Endothelial cell of umbilical vein (primary cell): ENCODE measurements at regions not wholly inside any gene's neighbourhood (a gene's known extent, or its start where the extent isn't known, plus 50 kb on each side); places are given as distances from the start of the nearest gene placed in this dataset.

Source experiments
- BruUV-seq: library from RNA; stranded (reverse); fragments of 400-500 nt; replicated peaks from 2 replicates; lab custom pipeline; 2021; lab: Mats Ljungman, UMichigan
- CTCF ChIA-PET: fragments of 300-600, 350-600 bp; sonication (Branson Sonifier 250); formaldehyde crosslinking; loops from one replicate; lab custom pipeline; 2021; ENCODE audit warnings: antibody characterized with exemption, inconsistent platforms; lab: Charles Lee
- POLR2A ChIA-PET: fragments of 300-600, 350-600 bp; sonication (Branson Sonifier 250); formaldehyde crosslinking; loops from one replicate; lab custom pipeline; 2021; ENCODE audit warnings: antibody characterized with exemption, inconsistent platforms; lab: Charles Lee
- DNase-seq: peaks from one replicate; pipeline ENCODE4 v3.0.0-alpha.2; 2011; ENCODE audit warnings: low read depth, low spot score
- FAIRE-seq: peaks from 2 replicates; lab custom pipeline; 2011; peaks lifted over from hg19 to GRCh38; lab: Jason Lieb, UNC
- H2AFZ ChIP-seq: 2 replicates; pipeline ENCODE4 v1.6.0; 2012; ENCODE audit warnings: low read depth, low read length, control low read depth, inconsistent platforms
- H3K27ac ChIP-seq: 2 replicates; pipeline ENCODE4 v1.5.1; 2011; ENCODE audit warnings: low read depth, mild to moderate bottlenecking, control low read depth, low read length, moderate library complexity; ENCODE audit not compliant: insufficient read depth
- H3K27me3 ChIP-seq, 2 experiments: 2 replicates each; pipeline versions ENCODE4 v1.6.0 to v1.6.1; 2011; ENCODE audit warnings: low read length in 2 of 2, mixed read lengths in 1 of 2; ENCODE audit not compliant: control insufficient read depth in 2 of 2, insufficient read depth in 2 of 2
- H3K36me3 ChIP-seq, 2 experiments: 2 replicates in 1 of 2; 3 replicates in 1 of 2; pipeline ENCODE4 v1.5.1; 2011; ENCODE audit warnings: low read length in 2 of 2, mild to moderate bottlenecking in 1 of 2, moderate library complexity in 1 of 2; ENCODE audit not compliant: control insufficient read depth in 2 of 2, insufficient read depth in 2 of 2; ENCODE audit errors: extremely low read depth in 1 of 2
- H3K4me1 ChIP-seq: 3 replicates; pipeline ENCODE4 v1.5.1; 2011; ENCODE audit warnings: mild to moderate bottlenecking, low read length; ENCODE audit not compliant: control insufficient read depth, insufficient read depth; ENCODE audit errors: extremely low read depth
- H3K4me2 ChIP-seq: 2 replicates; pipeline ENCODE4 v1.6.1; 2011; ENCODE audit warnings: low read length, control low read depth, mixed read lengths; ENCODE audit not compliant: insufficient read depth
- H3K4me3 ChIP-seq, 3 experiments: fragments of 200-600 bp in 1 of 3; sonication (generic), shearing (Covaris generic) in 1 of 3; replicated peaks in 1 of 3; 2 replicates each; pipeline ENCODE4 v1.5.1; 2011 to 2016; ENCODE audit warnings: control low read depth in 3 of 3, low read length in 3 of 3, mild to moderate bottlenecking in 2 of 3, inconsistent platforms in 1 of 3, low read depth in 1 of 3, moderate library complexity in 1 of 3; ENCODE audit not compliant: insufficient read depth in 1 of 3
- H3K79me2 ChIP-seq: 2 replicates; pipeline ENCODE4 v1.6.0; 2012; ENCODE audit warnings: low read length, inconsistent platforms; ENCODE audit not compliant: control insufficient read depth, insufficient read depth
- H3K9ac ChIP-seq: replicated peaks from 2 replicates; pipeline ENCODE3; 2011; ENCODE audit warnings: low read length, control low read depth; ENCODE audit not compliant: insufficient read depth; ENCODE audit errors: extremely low read depth
- H3K9me1 ChIP-seq: replicated peaks from 3 replicates; pipeline ENCODE4 v1.6.0; 2011; ENCODE audit warnings: mild to moderate bottlenecking, low read length; ENCODE audit not compliant: control insufficient read depth, insufficient read depth; ENCODE audit errors: extremely low read depth
- H3K9me3 ChIP-seq: replicated peaks from 2 replicates; pipeline ENCODE4 v1.5.1; 2012; ENCODE audit warnings: low read length, inconsistent platforms; ENCODE audit not compliant: control insufficient read depth, insufficient read depth
- H4K20me1 ChIP-seq: replicated peaks from 2 replicates; pipeline ENCODE3; 2011; ENCODE audit warnings: mild to moderate bottlenecking, low read length; ENCODE audit not compliant: control insufficient read depth, insufficient read depth; ENCODE audit errors: extremely low read depth
- CTCF ChIP-seq, 2 donors: IDR thresholded peaks; 1 replicate in 1 of 2; 2 replicates in 1 of 2; pipeline ENCODE4 v1.5.1; 2011; ENCODE audit warnings: low read length in 2 of 2, mild to moderate bottlenecking in 2 of 2, moderate library complexity in 2 of 2, control low read depth in 1 of 2, inconsistent platforms in 1 of 2, low read depth in 1 of 2; ENCODE audit not compliant: insufficient read depth in 1 of 2; ENCODE audit errors: extremely low read depth in 1 of 2
- EZH2 ChIP-seq: IDR thresholded peaks from 2 replicates; pipeline ENCODE4 v1.6.1; 2012; ENCODE audit warnings: borderline replicate concordance, low read depth, mild to moderate bottlenecking, moderate library complexity, low read length, inconsistent platforms; ENCODE audit not compliant: severe bottlenecking
- FOS ChIP-seq: IDR thresholded peaks from 2 replicates; pipeline ENCODE4 v1.6.1; 2011; ENCODE audit warnings: mild to moderate bottlenecking, low read length, moderate library complexity, borderline replicate concordance; ENCODE audit not compliant: insufficient read depth
- GATA2 ChIP-seq: IDR thresholded peaks from 2 replicates; pipeline ENCODE4 v1.7.0; 2011; ENCODE audit warnings: low read depth, mild to moderate bottlenecking, moderate library complexity, mixed read lengths, low read length; ENCODE audit not compliant: insufficient read length, insufficient read depth
- JUN ChIP-seq: IDR thresholded peaks from 2 replicates; pipeline ENCODE4 v1.6.1; 2011; ENCODE audit warnings: borderline replicate concordance, low read depth; ENCODE audit not compliant: insufficient read length, insufficient read depth
- MAX ChIP-seq: IDR thresholded peaks from 2 replicates; pipeline ENCODE4 v1.6.1; 2011; ENCODE audit not compliant: insufficient read depth, insufficient read length
- MYC ChIP-seq: IDR thresholded peaks from one replicate; pipeline ENCODE4 v1.6.1; 2011; ENCODE audit warnings: mild to moderate bottlenecking, low read depth, low read length
- POLR2A ChIP-seq: IDR thresholded peaks from 2 replicates; pipeline ENCODE4 v1.6.1; 2012; ENCODE audit warnings: low read depth, mild to moderate bottlenecking, control low read depth, low read length
- POLR2AphosphoS5 ChIP-seq: IDR thresholded peaks from 2 replicates; pipeline ENCODE4 v1.6.1; 2012; ENCODE audit warnings: low read depth, mild to moderate bottlenecking, control low read depth, low read length, moderate library complexity; ENCODE audit not compliant: insufficient read depth
- dilution Hi-C: fragments of 300-500 bp; cut with MboI; formaldehyde crosslinking; loops from one replicate; pipeline ENCODE4 v1.15.0; 2019; ENCODE audit warnings: low sequenced_read_pairs; ENCODE audit not compliant: extremely low pct_ligation_motif_present
- intact Hi-C: fragments of 100-400 bp; cut with micrococcal nuclease; formaldehyde crosslinking; loops from one replicate; pipeline ENCODE4 v1.10.0; 2022

GRCh38 chr4:187711586-187711985 is 284.0 kb upstream of the ZFP42 start:
- POLR2A ChIA-PET = no interaction called here
- Histone ChIP-seq H3K4me3 (no peak overlapping the region), H3K9ac (no peak overlapping the region), H4K20me1 (no peaks in the 10 kb centered on the region), H3K27me3 (no peaks in the 10 kb centered on the region), H3K27ac (no peak overlapping the region), H3K4me1 (no peaks in the 10 kb centered on the region), H3K79me2 (no peaks in the 10 kb centered on the region), H3K4me2 (no peak overlapping the region), H2AFZ (no peak overlapping the region), H3K9me1 (no peaks in the 10 kb centered on the region), H3K9me3 (peaks cover 2% of the 10 kb centered on the region), H3K36me3 (no peaks in the 10 kb centered on the region)
- TF ChIP-seq EZH2 (no peak), MAX (no peak), POLR2A (no peak), FOS (no peak), MYC (no peak), GATA2 (no peak), POLR2AphosphoS5 (no peak), JUN (no peak), CTCF (IDR thresholded peaks at IDR 0.05; ENCODE audit: extremely low read depth in 1 of 2, insufficient read depth in 1 of 2, low read depth in 1 of 2, low read length in 2 of 2) (no peak)
- no TSS peak for BruUV-seq
- dilution Hi-C loops (no loop called here), intact Hi-C loops (no loop called here)
- CTCF ChIA-PET = no interaction called here
- FAIRE-seq (no peak), DNase-seq (no peak)
